PC-3 (cell line): ENCODE measurements at regions not wholly inside any gene's neighbourhood (a gene's known extent, or its start where the extent isn't known, plus 50 kb on each side); places are given as distances from the start of the nearest gene placed in this dataset.

Experiments
- CTCF ChIP-seq: fragments of 300-600 bp; sonication (generic); conservative IDR thresholded peaks from 2 replicates; pipeline ENCODE4 v1.5.1; 2017; ENCODE audit warnings: antibody characterized with exemption, low read depth, mild to moderate bottlenecking, low read length
- EZH2 ChIP-seq: fragments of 300-600 bp; sonication (generic); IDR thresholded peaks from one replicate; pipeline ENCODE4 v1.6.1; 2017; ENCODE audit warnings: antibody characterized with exemption, mild to moderate bottlenecking, low read length; ENCODE audit not compliant: unreplicated experiment
- EZH2phosphoT487 ChIP-seq: fragments of 300-600 bp; sonication (generic); IDR thresholded peaks from 2 replicates; pipeline ENCODE4 v1.6.1; 2018; ENCODE audit warnings: mild to moderate bottlenecking, antibody characterized with exemption, low read length, borderline replicate concordance

- TF ChIP-seq CTCF (no peak), EZH2 (no peak), EZH2phosphoT487 (no peak)
Observed at GRCh38 chr6:119974430-119975159, 625.0 kb upstream of the MAN1A1 start.
